ENCODE measurements at regions not wholly inside any gene's neighbourhood (a gene's known extent, or its start where the extent isn't known, plus 50 kb on each side); places are given as distances from the start of the nearest gene placed in this dataset.
"Not testable (repeated sequence)": the region's sequence is repeated elsewhere in the genome, so short reads cannot be mapped to it uniquely, and the experiment has no call there.

GRCh38 chr6:80439721-80440470 is 333.4 kb downstream of the BCKDHB start:
- no peak for DNase-seq

GRCh38 chr6:80438772-80439171 is 332.3 kb downstream of the BCKDHB start:
- no peak for DNase-seq

GRCh38 chr6:80437801-80438200 is 331.3 kb downstream of the BCKDHB start:
- no peak for DNase-seq

- no peak for DNase-seq
Measured at GRCh38 chr6:80437221-80437620, 330.8 kb downstream of the BCKDHB start.

GRCh38 chr6:80436663-80437062 is 330.2 kb downstream of the BCKDHB start:
- no peak for DNase-seq

- no peak for DNase-seq
Measured at GRCh38 chr6:80435457-80435856, 329.0 kb downstream of the BCKDHB start.

GRCh38 chr6:80434691-80435350 is 328.4 kb downstream of the BCKDHB start:
- DNase-seq = no peak

- DNase-seq = no peak
Measured at GRCh38 chr6:80433673-80434025, 327.2 kb downstream of the BCKDHB start.

- DNase-seq = no peak
Measured at GRCh38 chr6:80433010-80433672, 326.7 kb downstream of the BCKDHB start.

- no peak for DNase-seq
Measured at GRCh38 chr6:80425089-80425823, 318.8 kb downstream of the BCKDHB start.

GRCh38 chr6:80411486-80411885 is 305.0 kb downstream of the BCKDHB start:
- no peak for DNase-seq

GRCh38 chr6:80407976-80408375 is 301.5 kb downstream of the BCKDHB start:
- DNase-seq = not testable (repeated sequence)

GRCh38 chr6:80404889-80405288 is 298.4 kb downstream of the BCKDHB start:
- no peak for DNase-seq

- DNase-seq = no peak
Measured at GRCh38 chr6:80403365-80403764, 296.9 kb downstream of the BCKDHB start.

- DNase-seq = no peak
Measured at GRCh38 chr6:80402266-80402665, 295.8 kb downstream of the BCKDHB start.
